ENCODE measurements at regions not wholly inside any gene's neighbourhood (a gene's known extent, or its start where the extent isn't known, plus 50 kb on each side); places are given as distances from the start of the nearest gene placed in this dataset.

DNA sequence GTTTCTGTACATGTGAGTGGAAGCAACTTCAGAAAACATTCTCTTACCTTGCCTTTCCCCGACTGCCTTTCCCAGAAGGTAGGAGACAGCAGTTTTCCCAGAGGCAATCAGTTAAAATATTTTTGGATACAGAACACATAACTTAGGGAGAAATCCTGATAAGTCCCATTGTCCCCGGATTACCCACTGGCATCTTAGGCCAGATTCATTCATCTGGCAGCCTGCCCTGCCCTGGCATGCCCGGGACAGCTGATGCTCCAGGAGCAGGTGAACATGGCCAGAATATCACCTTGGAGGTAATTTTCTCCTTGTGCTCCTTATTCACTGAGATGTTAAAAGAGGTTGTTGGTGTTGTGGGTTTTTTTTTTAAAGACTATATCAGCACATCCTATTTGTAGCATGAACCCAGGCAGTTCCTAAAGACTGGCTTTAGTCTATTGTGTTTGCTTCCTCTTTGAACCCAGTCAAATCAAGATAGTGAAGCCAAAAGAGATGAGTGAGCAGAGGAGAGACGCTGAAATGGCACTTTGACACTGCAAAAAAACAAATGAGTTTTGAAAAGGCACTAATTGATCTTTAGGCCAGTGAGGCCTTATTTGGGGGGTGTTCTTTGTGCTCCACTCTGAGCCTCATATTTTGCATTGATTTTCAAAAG lies 139.6 kb downstream of the PLPP3 start:
- peak overlapping the region; percentile 29 for H3K27ac ChIP-seq (ENCODE audit: extremely low read length, insufficient read depth, low read length)
- ATAC-seq: no peak
- FAIRE-seq: peak; percentile 64
- TF ChIP-seq, protein P1, sequence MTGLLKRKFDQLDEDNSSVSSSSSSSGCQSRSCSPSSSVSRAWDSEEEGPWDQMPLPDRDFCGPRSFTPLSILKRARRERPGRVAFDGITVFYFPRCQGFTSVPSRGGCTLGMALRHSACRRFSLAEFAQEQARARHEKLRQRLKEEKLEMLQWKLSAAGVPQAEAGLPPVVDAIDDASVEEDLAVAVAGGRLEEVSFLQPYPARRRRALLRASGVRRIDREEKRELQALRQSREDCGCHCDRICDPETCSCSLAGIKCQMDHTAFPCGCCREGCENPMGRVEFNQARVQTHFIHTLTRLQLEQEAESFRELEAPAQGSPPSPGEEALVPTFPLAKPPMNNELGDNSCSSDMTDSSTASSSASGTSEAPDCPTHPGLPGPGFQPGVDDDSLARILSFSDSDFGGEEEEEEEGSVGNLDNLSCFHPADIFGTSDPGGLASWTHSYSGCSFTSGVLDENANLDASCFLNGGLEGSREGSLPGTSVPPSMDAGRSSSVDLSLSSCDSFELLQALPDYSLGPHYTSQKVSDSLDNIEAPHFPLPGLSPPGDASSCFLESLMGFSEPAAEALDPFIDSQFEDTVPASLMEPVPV (CRISPR knock-in tag; IDR thresholded peaks at IDR 0.05): no peak
- TF ChIP-seq, protein P2, sequence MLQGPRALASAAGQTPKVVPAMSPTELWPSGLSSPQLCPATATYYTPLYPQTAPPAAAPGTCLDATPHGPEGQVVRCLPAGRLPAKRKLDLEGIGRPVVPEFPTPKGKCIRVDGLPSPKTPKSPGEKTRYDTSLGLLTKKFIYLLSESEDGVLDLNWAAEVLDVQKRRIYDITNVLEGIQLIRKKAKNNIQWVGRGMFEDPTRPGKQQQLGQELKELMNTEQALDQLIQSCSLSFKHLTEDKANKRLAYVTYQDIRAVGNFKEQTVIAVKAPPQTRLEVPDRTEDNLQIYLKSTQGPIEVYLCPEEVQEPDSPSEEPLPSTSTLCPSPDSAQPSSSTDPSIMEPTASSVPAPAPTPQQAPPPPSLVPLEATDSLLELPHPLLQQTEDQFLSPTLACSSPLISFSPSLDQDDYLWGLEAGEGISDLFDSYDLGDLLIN (CRISPR knock-in tag; IDR thresholded peaks at IDR 0.05; ENCODE audit: borderline replicate concordance): no peak
- TF ChIP-seq, protein P3, sequence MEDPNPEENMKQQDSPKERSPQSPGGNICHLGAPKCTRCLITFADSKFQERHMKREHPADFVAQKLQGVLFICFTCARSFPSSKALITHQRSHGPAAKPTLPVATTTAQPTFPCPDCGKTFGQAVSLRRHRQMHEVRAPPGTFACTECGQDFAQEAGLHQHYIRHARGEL (CRISPR knock-in tag; IDR thresholded peaks at IDR 0.05): no peak
- TF ChIP-seq NCOA5 (CRISPR knock-in tag; IDR thresholded peaks at IDR 0.05) (no peak), EP300 (IDR thresholded peaks at IDR 0.05; ENCODE audit: low read depth in 2 of 2, low read length in 2 of 2) (0 out of 4 replicates have a peak, but pooled peaks of 1 of the 2 experiments have one; percentile 11), EP300 (CRISPR knock-in tag; IDR thresholded peaks at IDR 0.05; ENCODE audit: borderline replicate concordance) (no peak), KDM3A (CRISPR knock-in tag; IDR thresholded peaks at IDR 0.05; ENCODE audit: low read depth) (no peak), RBM22 (optimal IDR thresholded peaks at IDR 0.05; ENCODE audit: low read length) (no peak), HNF4A (CRISPR knock-in tag; IDR thresholded peaks at IDR 0.05) (peak; percentile 29; the same call in 1 of the 2 replicates), SKI (IDR thresholded peaks at IDR 0.05; ENCODE audit: partially characterized antibody) (no peak), STAG1 (CRISPR knock-in tag; IDR thresholded peaks at IDR 0.05) (no peak), POLR2G (IDR thresholded peaks at IDR 0.05; ENCODE audit: low read depth, low read length) (no peak), MBD4 (IDR thresholded peaks at IDR 0.05; ENCODE audit: borderline replicate concordance, low read length) (no peak), REL (CRISPR knock-in tag; conservative IDR thresholded peaks at IDR 0.05) (no peak), SOX6 (IDR thresholded peaks at IDR 0.05) (no peak), SOX6 (CRISPR knock-in tag; IDR thresholded peaks at IDR 0.05) (peak; percentile 25; the same call in 1 of the 2 replicates), ATM (IDR thresholded peaks at IDR 0.05; ENCODE audit: borderline replicate concordance) (no peak)
- TF ChIP-seq, protein P4, sequence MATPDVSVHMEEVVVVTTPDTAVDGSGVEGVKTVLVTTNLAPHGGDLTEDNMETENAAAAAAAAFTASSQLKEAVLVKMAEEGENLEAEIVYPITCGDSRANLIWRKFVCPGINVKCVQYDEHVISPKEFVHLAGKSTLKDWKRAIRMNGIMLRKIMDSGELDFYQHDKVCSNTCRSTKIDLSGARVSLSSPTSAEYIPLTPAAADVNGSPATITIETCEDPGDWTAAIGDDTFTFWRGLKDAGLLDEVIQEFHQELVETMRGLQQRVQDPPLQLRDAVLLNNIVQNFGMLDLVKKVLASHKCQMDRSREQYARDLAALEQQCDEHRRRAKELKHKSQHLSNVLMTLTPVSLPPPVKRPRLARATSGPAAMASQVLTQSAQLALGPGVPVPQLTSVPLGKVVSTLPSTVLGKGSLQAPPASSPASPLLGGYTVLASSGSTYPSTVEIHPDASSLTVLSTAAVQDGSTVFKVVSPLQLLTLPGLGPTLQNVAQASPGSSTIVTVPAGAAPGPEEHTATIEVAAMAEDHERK (CRISPR knock-in tag; IDR thresholded peaks at IDR 0.05; ENCODE audit: low read depth): no peak
- TF ChIP-seq, protein P5, sequence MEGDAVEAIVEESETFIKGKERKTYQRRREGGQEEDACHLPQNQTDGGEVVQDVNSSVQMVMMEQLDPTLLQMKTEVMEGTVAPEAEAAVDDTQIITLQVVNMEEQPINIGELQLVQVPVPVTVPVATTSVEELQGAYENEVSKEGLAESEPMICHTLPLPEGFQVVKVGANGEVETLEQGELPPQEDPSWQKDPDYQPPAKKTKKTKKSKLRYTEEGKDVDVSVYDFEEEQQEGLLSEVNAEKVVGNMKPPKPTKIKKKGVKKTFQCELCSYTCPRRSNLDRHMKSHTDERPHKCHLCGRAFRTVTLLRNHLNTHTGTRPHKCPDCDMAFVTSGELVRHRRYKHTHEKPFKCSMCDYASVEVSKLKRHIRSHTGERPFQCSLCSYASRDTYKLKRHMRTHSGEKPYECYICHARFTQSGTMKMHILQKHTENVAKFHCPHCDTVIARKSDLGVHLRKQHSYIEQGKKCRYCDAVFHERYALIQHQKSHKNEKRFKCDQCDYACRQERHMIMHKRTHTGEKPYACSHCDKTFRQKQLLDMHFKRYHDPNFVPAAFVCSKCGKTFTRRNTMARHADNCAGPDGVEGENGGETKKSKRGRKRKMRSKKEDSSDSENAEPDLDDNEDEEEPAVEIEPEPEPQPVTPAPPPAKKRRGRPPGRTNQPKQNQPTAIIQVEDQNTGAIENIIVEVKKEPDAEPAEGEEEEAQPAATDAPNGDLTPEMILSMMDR (CRISPR knock-in tag; IDR thresholded peaks at IDR 0.05): no peak

More for the DNA sequence above, 139.6 kb downstream of the PLPP3 start:
- in situ Hi-C loops (cut with HindIII; ENCODE audit: extremely low pct_ligation_motif_present, low pct_unique_long_range_greater_than_20kb): no loop called here
- Histone ChIP-seq H3K4me2 (ENCODE audit: low read depth, low read length) (no peak overlapping the region), H2AFZ (ENCODE audit: low read length) (peak overlapping the region; percentile 11), H3K36me3 (replicated peaks in 1 of 2; ENCODE audit: control insufficient read depth in 1 of 2, insufficient read depth in 2 of 2, low read length in 2 of 2) (no peaks in the 10 kb centered on the region), H3K4me1 (ENCODE audit: insufficient read depth, low read length) (peaks cover 82% of the 10 kb centered on the region), H3K27me3 (ENCODE audit: control insufficient read depth in 1 of 2, insufficient read depth in 2 of 2, low read length in 2 of 2) (no peaks in the 10 kb centered on the region), H3K9me3 (ENCODE audit: low read length) (no peaks in the 10 kb centered on the region), H3K79me2 (ENCODE audit: insufficient read depth, low read length) (no peaks in the 10 kb centered on the region), H3K4me3 (replicated peaks in 1 of 3; ENCODE audit: insufficient read depth in 1 of 3, low read depth in 2 of 3, low read length in 3 of 3) (no peak overlapping the region), H3K9ac (ENCODE audit: insufficient read depth, low read depth, low read length) (no peak overlapping the region), H4K20me1 (ENCODE audit: insufficient read depth, low read length) (no peaks in the 10 kb centered on the region)
- ChIA-PET POLR2A (no interaction called here), CTCF (ENCODE audit: low intra/inter-chr PET ratio, low total read pairs) (no interaction called here)
- WGBS (ENCODE audit: low lambda C conversion rate): 25% methylated on average over 3 of the region's 4 CpGs
- no TSS peak for BruUV-seq (replicated peaks)
- DNase-seq (ENCODE audit: low spot score): no peak
- intact Hi-C loops (cut with micrococcal nuclease; ENCODE audit: unreplicated experiment): loop anchor here (2.0 kb wide), 1 partner anchor 49 kb away; no protein-coding TSS in a partner anchor
